Posterior vena cava (tissue), 2 donors: ENCODE measurements at regions not wholly inside any gene's neighbourhood (a gene's known extent, or its start where the extent isn't known, plus 50 kb on each side); places are given as distances from the start of the nearest gene placed in this dataset.

Experiments used
- DNase-seq: peaks from one replicate; pipeline ENCODE4 v3.0.0-alpha.2; 2020; ENCODE audit warnings: low spot score
- intact Hi-C, 2 donors: fragments of 100-400 bp; cut with DNase I; formaldehyde crosslinking; loops; one replicate each; pipeline versions ENCODE4 v1.14.1 to v1.14.2; 2022 to 2023
- donor health status: DM: yes; HTN: yes; CAD: no.
- donor health status: DM: yes; HTN: yes; CAD: no.

DNA sequence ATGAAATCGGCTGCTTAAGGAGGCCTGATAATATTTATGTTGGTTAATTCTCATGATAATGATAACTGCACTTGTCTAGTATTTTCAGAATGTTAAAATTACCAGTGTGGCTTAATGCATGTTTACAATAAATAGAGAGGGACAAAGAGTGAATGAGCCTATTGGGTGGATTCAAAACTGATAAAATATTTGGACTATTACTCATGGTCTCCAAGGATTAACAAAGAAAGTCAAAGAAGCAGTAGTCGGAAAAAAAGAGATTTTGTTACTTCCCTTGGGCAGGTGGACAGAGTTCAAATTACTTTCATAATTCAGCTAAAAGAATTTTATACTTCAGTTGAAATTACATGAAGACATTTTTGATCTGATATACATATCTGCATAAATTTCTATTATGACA lies 258.2 kb upstream of the PMFBP1 start:
- intact Hi-C loops, result no loop called here
- no peak for DNase-seq

DNA sequence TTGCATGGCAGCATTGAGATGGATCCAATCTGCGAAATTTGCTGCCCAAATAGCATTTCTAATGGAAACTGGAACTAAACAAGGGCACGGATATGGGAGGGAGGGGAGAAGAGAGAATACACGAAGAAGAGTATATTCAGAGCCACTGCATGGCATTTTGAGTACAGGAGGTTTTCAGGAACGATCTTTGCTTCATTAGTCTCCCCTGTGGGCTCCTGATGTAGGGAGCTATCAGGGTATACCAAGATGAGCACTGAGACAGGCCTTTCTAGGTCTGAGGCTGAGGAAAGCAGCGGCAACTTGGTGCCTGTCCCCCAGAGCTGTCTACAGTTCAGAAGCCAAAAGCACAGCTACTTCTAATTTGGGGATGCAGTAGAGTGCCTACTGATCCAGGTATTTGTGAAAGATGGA lies 257.7 kb upstream of the PMFBP1 start:
- intact Hi-C loops, result no loop called here
- no peak for DNase-seq

DNA sequence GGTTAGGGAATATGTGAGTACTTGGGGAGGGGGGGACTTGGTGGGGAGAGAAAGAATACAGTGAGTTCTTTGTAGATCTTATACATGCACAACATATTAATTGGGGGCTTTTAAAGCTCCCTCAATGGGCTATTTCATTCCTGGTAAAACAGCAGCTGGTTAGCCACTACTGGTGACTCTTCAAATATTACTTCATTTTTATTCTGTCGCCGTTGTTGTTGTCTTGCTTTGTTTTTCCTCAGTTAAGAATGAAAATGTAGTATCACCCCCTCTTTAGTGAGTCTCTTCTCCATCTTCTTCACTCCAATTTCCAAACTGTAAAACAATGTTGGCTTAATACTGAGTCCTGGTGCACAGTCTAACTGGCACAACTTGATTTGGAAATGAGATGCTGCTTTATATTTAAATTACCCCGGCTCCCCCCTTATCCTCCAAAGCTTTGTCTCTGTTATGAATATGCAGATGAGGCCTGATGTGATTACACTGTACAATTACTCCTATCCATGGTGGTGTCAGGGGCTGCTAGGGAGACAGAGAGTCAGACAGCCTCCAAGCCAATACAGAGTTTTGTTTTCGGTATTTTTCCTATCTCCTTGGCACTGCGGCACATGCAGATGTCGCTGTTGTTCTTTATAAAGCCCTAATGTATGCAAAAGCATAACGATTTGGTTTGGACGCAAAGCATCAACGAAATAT lies 256.9 kb upstream of the PMFBP1 start:
- no peak for DNase-seq
- intact Hi-C loops, result no loop called here

DNA sequence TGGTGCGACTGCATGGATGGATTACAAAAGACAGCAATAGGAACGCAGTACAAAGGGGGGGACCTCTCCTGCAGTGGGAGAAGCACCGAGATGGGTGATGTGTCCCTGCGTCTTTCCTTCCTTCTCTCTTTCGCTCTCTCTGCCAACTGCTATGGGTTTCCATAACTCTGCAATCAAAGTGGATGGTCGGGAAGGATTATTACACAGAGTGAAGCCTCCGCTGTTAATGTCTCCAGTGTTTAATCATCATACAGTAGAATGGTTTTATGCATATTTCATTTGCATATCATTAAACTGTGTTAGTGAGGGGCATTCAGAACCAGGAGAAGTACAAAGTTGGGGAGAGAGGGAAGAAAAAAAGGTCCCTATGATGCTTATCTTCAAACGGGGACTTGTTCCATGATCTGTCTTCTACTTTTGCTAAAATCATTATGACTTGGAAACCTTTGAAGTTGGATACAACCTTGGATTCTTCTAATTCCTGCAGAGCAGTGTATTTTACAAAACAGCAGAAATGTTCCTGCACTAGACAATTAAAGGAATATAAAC lies 255.9 kb upstream of the PMFBP1 start:
- intact Hi-C loops, result no loop called here

DNA sequence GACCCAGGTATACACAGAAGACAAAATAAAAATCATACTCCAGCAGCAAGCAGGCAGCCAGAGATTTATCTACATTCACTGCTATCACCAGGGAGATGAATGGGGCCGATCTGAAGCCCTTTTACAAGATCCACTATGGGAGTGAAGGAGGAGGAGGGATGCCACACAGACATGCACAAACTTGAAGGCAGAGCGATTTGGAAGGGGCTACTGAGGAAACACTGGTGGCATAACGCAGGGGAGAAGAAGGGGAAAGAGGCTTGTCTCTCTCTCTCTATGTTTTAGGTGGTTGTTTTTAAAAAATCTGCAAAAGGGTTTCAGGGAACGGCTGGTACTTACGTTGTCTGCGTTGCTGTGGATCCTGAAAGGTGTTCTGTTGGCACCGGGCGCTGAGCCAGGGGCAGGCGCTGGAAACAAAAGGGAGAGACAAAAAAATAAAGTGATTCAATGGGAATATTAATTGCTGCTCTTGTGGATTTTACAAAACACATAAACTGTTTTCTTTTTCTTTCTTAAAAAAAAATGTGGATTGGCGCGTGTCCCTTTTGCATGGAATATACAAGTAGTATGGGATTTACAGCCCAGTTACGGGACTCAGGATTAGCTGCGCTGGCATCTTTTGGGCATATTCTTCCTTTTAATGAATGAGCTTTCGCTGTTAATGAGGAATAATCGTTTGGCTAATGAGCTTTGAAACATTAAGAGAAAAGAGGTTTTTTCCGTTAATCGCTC lies 255.3 kb upstream of the PMFBP1 start:
- intact Hi-C loops, result no loop called here
- DNase-seq, result no peak

More for the DNA sequence above, 255.9 kb upstream of the PMFBP1 start:
- no peak for DNase-seq

DNA sequence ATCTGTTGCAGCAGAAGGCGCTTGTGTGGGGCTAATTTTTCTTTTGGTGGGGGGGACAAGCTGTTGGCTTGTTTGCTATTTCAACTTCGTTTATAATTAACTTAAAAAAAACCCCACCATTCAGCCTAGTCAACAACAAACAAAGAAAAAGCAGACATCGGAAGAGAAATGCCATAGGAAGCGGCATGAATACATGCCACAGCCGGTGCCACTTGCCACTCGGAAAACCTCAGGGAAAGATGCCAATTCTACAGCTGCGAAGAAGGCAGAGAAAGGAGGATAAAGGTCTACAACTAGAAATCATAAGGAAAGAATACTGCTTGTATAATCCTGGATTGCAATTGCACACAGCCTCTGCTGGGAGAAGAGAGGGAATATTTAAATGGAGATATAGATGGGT lies 254.4 kb upstream of the PMFBP1 start:
- no peak for DNase-seq
- intact Hi-C loops, result no loop called here

DNA sequence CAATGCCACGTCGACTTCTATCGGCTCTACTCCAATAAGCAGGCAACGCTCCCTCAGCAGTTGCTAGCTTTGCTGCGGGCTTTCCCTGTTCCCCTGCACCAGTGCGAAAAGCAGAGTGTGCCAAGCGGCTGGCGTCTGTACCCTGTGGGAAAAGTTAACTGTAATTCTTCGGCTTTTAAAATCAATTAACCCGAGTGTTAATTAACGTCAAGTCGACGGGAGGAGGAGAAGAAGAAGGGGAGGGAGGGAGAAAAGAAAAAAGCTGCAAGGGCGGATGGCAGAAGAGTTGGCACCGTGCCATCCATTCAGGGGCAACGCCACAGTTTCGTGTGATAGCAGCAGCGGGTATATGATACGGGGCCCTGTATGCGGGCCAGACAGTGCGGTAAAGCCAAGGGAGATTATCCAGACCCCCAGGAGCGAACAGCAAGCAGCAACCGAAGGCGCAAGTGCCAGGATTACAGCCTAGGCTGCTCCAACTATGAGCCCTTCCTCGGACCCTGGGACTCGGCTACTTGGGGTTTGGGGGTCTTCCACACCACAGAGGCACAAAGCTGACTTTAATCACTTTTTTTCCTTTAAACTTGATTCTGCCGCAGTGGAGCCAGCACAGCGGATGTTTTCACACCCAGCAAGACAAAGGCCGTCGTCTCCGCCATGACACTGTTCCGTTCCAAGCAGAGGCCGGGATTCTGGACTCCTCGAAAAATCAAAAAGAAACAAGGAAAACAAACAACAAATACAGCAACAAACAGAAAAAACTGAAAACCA lies 253.8 kb upstream of the PMFBP1 start:
- intact Hi-C loops, result no loop called here
- no peak for DNase-seq

DNA sequence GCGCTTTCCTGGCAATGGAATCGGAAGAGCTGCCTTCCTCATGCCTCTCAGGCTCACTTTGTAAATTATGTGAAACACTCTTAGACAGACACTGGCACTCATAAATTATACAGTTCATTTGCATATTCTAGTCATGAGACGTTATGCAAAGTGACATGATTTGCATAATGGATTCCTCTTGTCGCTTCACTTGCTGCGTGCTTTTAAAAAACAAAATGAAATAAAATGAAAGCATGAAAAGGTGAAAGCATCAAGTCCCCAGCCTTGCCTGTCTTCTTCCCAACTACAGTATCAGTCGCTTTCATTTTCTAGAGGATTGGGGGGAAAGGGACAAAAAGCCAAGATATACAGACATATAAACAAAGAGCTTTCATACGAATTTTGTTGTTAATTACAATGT lies 252.8 kb upstream of the PMFBP1 start:
- no peak for DNase-seq
- intact Hi-C loops, result no loop called here

DNA sequence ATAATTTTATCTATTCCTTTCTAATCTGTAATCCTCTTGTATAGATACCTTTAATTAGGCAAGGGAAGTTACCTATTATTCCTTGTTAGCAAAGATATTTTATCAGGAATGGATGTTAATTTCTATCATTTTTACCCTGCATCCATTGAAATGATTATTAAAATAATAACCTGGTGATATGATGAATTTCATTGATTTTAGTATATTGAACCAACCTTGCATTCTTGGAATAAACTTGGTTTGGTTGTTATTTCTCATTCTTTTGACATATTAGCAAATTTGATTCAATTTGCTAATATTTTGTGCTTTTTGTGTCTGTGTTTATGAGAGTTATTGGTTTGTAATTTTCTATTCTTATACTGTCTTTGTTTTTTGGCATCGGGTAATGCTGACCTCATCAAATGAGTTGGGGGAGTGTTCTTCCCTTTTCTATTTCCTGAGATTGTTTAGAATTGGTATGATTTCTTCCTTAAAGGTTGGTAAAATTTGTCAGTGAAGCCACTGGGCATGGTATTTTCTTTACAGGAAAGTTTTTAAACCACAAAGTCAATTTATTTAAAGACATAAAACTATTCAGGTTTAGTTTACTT lies 250.4 kb upstream of the PMFBP1 start:
- intact Hi-C loops, result no loop called here

DNA sequence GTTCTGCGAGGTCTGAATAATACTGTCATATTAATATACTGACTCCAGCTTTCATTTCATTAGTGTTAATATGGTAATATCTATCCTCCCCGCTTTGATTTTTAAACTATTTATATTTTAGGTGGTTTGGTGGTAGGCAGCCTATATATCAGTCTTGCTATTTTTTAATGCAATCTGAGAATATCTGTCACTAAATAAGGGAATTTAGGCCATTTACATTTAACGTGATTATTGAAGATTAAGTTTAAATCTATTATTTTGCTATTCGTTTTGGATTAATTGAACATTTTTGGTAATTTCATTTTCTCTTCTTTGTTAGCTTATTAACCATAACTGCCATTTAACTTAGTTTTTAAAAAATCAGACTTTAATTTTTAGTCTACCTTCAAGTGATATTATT lies 247.7 kb upstream of the PMFBP1 start:
- intact Hi-C loops, result no loop called here
- no peak for DNase-seq

More for the DNA sequence above, 250.4 kb upstream of the PMFBP1 start:
- DNase-seq, result no peak

DNA sequence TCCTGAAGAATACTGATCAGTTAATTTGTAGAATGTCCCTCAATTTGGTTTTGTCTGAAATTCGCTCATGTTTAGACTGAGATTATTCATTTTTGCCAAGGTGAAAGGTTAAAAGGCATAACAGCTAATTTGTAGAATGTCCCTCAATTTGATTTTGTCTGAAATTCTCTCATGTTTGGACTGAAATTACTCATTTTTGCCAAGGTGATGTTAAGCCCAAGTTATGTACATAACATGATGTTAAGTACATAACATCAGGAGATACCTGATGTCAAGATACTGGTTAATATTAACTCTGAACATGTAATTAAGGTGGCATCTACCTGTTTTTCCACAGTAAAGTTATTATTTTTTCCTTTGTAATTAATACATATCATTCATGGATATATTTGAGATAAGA lies 243.4 kb upstream of the PMFBP1 start:
- no peak for DNase-seq
- intact Hi-C loops, result no loop called here

DNA sequence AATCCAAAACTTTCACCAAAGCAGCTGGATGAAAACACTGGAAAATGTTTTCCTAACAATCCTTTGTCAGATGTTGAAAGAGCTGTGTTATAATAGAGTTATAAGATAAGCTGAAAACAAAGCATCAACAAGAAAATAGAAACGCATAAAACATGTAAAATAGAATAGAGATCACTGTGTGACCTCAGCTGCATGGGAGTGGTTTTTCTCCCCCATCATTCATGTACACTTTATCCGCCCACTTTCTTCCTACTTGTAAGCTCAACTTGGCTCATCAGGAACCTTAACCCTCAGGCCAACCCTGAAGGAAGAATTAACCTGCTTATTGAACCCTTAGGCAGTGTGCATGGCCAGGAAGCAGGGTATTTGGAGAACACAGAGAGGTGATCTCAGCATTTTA lies 238.5 kb upstream of the PMFBP1 start:
- no peak for DNase-seq
- intact Hi-C loops, result no loop called here

DNA sequence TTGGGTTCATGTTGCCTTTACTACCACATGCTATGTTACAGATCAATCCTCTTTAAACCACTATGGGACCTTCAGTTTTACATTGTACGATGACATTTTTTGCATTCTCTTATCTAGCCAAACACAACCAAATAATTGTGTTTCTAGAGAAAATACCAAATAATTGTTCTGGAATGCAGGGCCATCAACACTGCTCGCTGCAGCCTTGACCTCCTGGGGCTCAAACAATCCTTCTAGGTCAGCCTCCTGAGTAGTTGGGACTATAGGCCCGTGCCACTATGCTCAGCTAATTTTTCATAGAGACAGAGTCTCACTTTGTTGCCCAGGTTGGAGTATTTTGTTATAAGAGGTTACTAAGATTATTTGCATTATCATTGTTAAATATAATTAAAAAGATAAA lies 237.5 kb upstream of the PMFBP1 start:
- no peak for DNase-seq
- intact Hi-C loops, result no loop called here

DNA sequence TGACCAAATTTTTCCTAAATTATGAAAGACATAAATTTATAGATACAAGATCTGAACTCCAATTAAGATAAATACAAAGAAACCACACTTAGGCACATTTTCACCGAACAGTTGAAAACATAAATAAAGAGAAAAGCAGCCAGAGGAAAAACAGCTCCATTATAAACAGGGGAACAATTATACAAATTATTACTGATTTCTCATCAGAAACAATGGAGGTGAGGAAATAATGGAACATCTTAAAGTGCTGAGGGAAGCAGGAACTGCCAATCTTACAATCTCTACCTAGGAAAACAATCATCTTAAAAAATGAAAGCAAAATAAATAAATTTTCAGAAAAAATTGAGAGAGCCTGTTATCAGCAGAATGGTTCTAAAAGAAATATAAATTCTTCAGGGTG lies 234.4 kb upstream of the PMFBP1 start:
- no peak for DNase-seq
- intact Hi-C loops, result no loop called here

DNA sequence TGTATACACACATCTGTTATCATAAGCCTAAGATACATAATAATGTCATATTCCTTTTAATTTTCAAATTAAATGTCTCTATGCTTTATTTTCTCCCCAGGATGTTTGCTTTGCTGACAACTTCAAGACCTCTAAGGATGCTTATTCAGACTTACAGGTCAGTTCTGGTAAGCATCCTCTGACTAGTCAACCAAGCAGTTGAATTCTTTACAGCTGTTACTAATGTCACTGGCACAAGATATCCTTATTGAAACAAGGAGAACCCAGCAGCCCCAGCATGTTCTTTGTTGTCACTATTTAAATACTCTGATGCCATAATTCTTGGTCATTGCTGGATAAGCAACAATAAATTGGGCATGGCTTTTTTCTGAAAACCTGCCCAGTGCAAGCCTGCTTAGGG lies 232.3 kb upstream of the PMFBP1 start:
- no peak for DNase-seq
- intact Hi-C loops, result no loop called here

DNA sequence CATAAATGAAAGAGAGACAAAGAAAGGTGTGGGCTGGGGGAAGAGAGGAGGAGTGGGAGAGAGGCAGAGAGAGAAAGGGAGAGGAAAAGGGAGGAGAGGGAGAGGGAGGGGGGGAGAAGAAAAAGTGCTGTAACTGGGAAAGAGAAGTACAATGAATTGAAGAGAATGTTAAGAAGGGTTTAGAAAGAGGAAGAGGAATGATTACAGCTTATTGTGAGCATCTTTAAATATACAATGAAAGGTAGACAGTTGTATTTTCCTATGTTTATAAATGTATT lies 229.1 kb upstream of the PMFBP1 start:
- intact Hi-C loops, result no loop called here

DNA sequence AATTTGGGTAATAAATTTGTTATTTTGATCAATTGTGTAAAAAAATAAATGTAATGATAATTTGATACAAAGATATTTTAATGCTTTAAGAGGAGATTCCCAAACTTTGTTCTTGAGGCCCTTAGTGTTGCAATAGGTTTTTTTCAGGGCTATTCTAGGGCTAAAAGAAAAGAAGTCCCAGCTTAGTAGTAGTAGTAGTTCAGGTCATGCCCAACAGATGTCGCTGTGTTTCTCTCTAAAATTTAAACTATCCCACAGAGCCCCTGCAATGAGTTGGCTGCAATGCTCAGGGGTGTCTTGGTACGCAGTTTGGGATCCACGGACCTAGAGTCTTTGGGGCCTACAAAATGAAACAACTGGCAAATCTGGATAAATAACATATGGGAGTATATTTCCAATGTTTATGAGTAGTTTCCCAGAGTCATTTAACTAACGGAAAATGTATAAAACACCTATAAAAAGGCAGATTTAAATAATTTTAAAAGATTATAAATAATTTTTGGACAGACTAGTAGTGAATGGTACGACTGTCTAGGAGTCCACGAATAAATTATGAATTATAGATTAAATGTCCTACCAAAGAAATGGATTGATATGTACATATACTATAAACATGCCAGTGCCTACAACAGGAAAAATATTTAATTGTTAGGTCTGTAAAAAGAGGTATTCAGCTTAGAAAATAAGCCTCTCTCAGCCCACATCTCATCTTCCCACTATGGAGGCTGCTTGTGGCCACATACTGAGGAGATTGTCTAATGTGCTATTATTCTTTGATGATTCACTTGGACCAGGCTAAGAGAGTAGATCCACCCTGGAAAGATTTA lies 228.5 kb upstream of the PMFBP1 start:
- DNase-seq, result no peak
- intact Hi-C loops, result no loop called here

More for the DNA sequence above, 229.1 kb upstream of the PMFBP1 start:
- DNase-seq, result no peak

DNA sequence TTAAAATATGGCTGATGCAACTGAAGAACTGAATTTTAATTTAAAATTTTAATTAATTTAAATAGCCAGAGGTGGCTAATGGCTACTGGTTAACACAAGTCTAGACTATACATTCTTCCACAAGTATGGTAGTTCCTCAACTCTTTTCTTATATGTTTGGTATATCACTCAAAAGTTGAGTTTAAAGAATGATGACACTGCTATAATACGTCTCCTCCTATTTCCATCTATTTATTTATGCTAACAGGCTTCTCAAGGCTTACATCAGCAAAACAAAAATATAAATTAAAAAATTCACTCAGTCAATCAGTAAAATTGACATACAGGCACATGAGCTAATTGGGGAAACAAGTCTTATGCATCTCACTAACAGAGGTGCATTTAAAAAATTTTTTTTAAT lies 227.9 kb upstream of the PMFBP1 start:
- intact Hi-C loops, result no loop called here
- no peak for DNase-seq

DNA sequence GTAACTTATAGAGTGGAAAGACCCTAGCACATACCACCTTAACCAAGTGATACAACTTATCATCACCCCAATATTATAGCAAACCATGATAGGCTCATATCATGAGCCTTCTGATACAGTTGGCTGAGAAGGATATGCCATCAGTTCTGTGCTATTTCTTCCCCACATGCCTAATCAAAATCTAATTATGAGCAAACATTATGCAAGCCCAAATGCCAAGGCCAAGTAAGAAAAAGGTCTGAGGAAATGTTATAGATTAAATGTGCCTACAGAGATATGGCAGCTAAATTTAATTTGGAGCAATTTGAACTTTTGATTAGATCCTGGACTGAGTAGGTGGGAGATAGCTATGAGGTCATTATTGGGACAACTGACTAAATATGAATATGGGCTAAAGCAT lies 225.9 kb upstream of the PMFBP1 start:
- intact Hi-C loops, result no loop called here
- DNase-seq, result no peak
